Parathyroid adenoma (tissue), 2 donors: ENCODE measurements at regions not wholly inside any gene's neighbourhood (a gene's known extent, or its start where the extent isn't known, plus 50 kb on each side); places are given as distances from the start of the nearest gene placed in this dataset.

Experiments
- H2AFZ ChIP-seq: fragments of 300-600 bp; sonication (generic); one replicate; pipeline ENCODE4 v1.7.0; 2017; ENCODE audit warnings: antibody characterized with exemption, mild to moderate bottlenecking
- H3K27ac ChIP-seq: fragments of 300-600 bp; sonication (generic); one replicate; pipeline ENCODE4 v1.7.0; 2017
- H3K27me3 ChIP-seq: fragments of 300-600 bp; sonication (generic); one replicate; pipeline ENCODE4 v1.7.0; 2017; ENCODE audit warnings: low read length; ENCODE audit not compliant: control insufficient read depth, insufficient read depth
- H3K36me3 ChIP-seq: fragments of 300-600 bp; sonication (generic); one replicate; pipeline ENCODE4 v1.7.0; 2017; ENCODE audit warnings: low read length; ENCODE audit not compliant: control insufficient read depth, insufficient read depth
- H3K4me1 ChIP-seq: fragments of 300-600 bp; sonication (generic); one replicate; pipeline ENCODE4 v1.7.0; 2017; ENCODE audit warnings: control low read depth
- H3K4me2 ChIP-seq: fragments of 300-600 bp; sonication (generic); one replicate; pipeline ENCODE4 v1.7.0; 2017; ENCODE audit warnings: low read length
- H3K4me3 ChIP-seq: fragments of 300-600 bp; sonication (generic); one replicate; pipeline ENCODE4 v1.7.0; 2017; ENCODE audit warnings: low read depth, low read length
- H3K79me2 ChIP-seq: fragments of 300-600 bp; sonication (generic); one replicate; pipeline ENCODE4 v1.7.0; 2017; ENCODE audit warnings: control low read depth
- H3K9ac ChIP-seq: fragments of 300-600 bp; sonication (generic); one replicate; pipeline ENCODE4 v1.7.0; 2017; ENCODE audit warnings: mild to moderate bottlenecking
- H3K9me3 ChIP-seq: fragments of 300-600 bp; sonication (generic); one replicate; pipeline ENCODE4 v1.7.0; 2017; ENCODE audit warnings: low read length; ENCODE audit not compliant: control insufficient read depth
- TF ChIP-seq, protein P1 (sequence below): fragments of 300-600 bp; sonication (generic); IDR thresholded peaks from one replicate; pipeline ENCODE4 v1.7.0; 2017; ENCODE audit warnings: antibody characterized with exemption, mild to moderate bottlenecking
- donor health status: primary hyperparathyroidism.

DNA sequence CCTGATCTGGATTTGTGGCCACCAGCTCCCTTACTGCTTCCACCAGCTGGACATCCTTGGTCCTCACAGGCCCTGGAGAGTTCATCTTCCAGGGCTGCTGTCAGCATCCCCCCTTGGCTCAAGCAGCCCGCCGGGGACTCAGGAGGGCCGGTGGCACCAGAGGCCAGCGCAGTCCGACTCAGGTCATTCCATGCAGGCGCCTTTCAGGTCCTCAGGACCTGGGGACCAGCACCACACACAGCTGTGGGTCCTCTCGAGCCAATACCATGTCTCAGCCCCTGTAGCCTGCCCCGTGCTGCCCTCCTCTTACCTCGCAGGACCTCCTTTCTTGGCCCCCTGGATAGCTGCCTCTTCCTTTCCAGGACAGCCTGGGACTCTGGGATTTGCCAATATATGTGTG lies 145.5 kb downstream of the BMS1 start:
- no peak overlapping the region for H3K9ac ChIP-seq
- no peaks in the 10 kb centered on the region for H3K4me1 ChIP-seq
- TF ChIP-seq, protein P1, sequence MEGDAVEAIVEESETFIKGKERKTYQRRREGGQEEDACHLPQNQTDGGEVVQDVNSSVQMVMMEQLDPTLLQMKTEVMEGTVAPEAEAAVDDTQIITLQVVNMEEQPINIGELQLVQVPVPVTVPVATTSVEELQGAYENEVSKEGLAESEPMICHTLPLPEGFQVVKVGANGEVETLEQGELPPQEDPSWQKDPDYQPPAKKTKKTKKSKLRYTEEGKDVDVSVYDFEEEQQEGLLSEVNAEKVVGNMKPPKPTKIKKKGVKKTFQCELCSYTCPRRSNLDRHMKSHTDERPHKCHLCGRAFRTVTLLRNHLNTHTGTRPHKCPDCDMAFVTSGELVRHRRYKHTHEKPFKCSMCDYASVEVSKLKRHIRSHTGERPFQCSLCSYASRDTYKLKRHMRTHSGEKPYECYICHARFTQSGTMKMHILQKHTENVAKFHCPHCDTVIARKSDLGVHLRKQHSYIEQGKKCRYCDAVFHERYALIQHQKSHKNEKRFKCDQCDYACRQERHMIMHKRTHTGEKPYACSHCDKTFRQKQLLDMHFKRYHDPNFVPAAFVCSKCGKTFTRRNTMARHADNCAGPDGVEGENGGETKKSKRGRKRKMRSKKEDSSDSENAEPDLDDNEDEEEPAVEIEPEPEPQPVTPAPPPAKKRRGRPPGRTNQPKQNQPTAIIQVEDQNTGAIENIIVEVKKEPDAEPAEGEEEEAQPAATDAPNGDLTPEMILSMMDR: no peak
- no peak overlapping the region for H2AFZ ChIP-seq
- H3K4me3 ChIP-seq: no peak overlapping the region
- H3K79me2 ChIP-seq: no peaks in the 10 kb centered on the region
- H3K36me3 ChIP-seq: no peaks in the 10 kb centered on the region
- no peaks in the 10 kb centered on the region for H3K27me3 ChIP-seq
- H3K27ac ChIP-seq: no peak overlapping the region
- H3K9me3 ChIP-seq: no peaks in the 10 kb centered on the region
- H3K4me2 ChIP-seq: no peak overlapping the region

DNA sequence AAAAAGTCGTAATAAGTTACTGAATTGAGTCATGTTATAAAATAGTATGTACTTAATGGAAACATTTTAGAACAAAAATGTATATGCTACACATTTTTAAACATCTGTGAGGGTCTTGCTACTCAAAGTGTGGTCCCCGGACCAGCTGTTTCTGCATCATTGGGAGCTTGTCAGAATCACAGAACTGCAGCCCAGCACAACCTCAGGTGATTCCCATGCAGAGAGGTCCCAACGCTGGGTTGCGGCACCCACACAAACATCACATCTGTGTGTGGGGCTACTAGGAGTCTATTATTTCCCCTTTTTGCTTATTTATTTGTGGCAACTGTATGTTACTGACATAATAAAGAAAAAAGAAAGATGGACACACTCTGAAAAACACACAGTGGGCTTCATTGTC lies 146.6 kb downstream of the BMS1 start:
- no peak overlapping the region for H3K4me3 ChIP-seq
- no peaks in the 10 kb centered on the region for H3K27me3 ChIP-seq
- H2AFZ ChIP-seq: no peak overlapping the region
- H3K79me2 ChIP-seq: no peaks in the 10 kb centered on the region
- H3K27ac ChIP-seq: no peak overlapping the region
- H3K9ac ChIP-seq: no peak overlapping the region
- no peaks in the 10 kb centered on the region for H3K36me3 ChIP-seq
- no peak overlapping the region for H3K4me2 ChIP-seq
- H3K9me3 ChIP-seq: no peaks in the 10 kb centered on the region
- TF ChIP-seq, protein P1: no peak
- H3K4me1 ChIP-seq: no peaks in the 10 kb centered on the region

DNA sequence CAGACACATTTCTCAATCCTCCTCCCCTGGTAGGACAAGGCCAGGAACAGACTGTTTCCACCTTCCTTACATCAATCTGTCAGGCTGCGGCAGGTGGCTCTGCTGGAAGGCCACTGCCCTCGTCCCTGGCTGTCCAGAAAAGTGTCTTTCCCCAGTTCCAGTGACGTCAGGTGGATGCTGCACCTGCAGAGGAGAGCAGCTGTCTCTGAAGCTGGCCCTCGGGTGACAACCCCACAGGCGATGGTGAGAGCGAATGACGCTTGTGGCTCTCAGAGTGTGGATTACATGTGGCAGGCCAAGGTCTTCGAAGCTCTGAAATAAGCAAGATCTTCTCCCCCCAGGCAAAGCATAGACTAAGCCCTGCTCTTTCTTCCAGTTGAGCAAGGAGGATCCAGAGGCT lies 146.9 kb upstream of the RET start:
- no peaks in the 10 kb centered on the region for H3K9me3 ChIP-seq
- H3K27me3 ChIP-seq: no peaks in the 10 kb centered on the region
- H3K79me2 ChIP-seq: no peaks in the 10 kb centered on the region
- TF ChIP-seq, protein P1: no peak
- H3K4me3 ChIP-seq: no peak overlapping the region
- no peak overlapping the region for H3K4me2 ChIP-seq
- H3K4me1 ChIP-seq: no peaks in the 10 kb centered on the region
- no peak overlapping the region for H3K27ac ChIP-seq
- no peak overlapping the region for H3K9ac ChIP-seq
- no peaks in the 10 kb centered on the region for H3K36me3 ChIP-seq
- no peak overlapping the region for H2AFZ ChIP-seq

DNA sequence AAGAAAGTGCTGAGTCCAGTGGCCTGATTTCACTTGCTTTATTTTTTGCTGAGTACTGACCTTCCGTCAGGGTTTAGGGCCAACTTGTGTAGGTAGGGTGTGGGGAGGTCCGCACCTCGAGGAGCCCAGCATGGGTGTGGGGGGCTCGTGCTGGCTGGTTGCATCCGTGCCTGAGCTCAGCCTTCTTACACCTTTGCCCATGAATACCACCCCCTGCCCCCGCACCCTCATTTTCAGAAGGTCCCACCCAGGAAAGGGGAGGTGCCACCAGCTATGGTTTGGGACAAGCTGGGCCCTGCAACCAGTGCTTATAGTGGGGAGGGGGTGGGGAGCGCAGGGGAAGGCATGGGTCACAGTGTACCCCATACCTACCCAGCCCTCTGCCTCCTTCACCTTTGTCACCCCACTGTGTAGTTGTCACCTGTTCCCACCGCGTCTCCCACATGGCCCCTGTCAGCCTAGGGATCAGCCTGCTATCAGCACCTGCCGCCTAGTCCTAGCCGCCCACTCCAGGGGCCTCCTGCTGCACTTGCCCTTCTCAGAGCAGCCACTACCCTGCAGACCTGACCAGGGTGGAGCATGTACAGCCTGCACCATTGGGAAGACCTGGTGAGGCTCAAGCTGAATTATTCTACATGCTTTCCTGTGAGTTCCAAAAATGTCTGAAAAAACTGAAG lies 146.2 kb upstream of the RET start:
- no peaks in the 10 kb centered on the region for H3K79me2 ChIP-seq
- no peaks in the 10 kb centered on the region for H3K27me3 ChIP-seq
- H2AFZ ChIP-seq: no peak overlapping the region
- H3K4me3 ChIP-seq: no peak overlapping the region
- H3K36me3 ChIP-seq: no peaks in the 10 kb centered on the region
- no peak overlapping the region for H3K4me2 ChIP-seq
- no peak overlapping the region for H3K27ac ChIP-seq
- H3K9me3 ChIP-seq: no peaks in the 10 kb centered on the region
- TF ChIP-seq, protein P1: no peak
- H3K9ac ChIP-seq: no peak overlapping the region
- H3K4me1 ChIP-seq: no peaks in the 10 kb centered on the region

DNA sequence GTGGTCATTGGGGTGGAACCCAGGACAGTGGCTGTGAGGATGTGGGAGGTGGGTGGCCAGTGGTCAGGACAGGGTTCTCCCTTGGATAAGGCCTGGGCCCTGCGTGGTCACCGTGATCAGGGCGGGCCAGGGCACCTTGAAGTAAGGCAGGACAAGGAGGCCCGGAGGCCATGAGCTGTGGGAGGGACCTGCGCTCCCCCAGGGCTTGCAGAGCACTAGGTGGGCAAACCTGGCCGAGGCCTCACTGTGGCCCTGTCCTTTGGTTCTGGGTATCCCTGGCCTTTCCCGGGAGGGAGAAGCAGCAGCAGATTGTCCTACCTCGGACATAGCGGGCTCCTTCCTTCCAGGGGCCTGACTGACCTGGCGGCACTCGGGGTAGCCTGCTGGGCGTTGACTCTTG lies 144.8 kb upstream of the RET start:
- Histone ChIP-seq H3K9ac (no peak overlapping the region), H3K27ac (no peak overlapping the region), H2AFZ (no peak overlapping the region), H3K4me2 (no peak overlapping the region), H3K4me3 (no peak overlapping the region), H3K79me2 (no peaks in the 10 kb centered on the region), H3K9me3 (no peaks in the 10 kb centered on the region), H3K36me3 (no peaks in the 10 kb centered on the region), H3K27me3 (no peaks in the 10 kb centered on the region), H3K4me1 (no peaks in the 10 kb centered on the region)
- TF ChIP-seq, protein P1: no peak
